SK-N-SH (cell line): ENCODE measurements at regions not wholly inside any gene's neighbourhood (a gene's known extent, or its start where the extent isn't known, plus 50 kb on each side); places are given as distances from the start of the nearest gene placed in this dataset.

ENCODE experiments used
- CTCF ChIA-PET: fragments of 300-600, 350-600 bp; formaldehyde crosslinking; extraction: SDS; loops from one replicate; lab custom pipeline; 2021; lab: Yijun Ruan, JAX
- POLR2A ChIA-PET: fragments of 350-600 bp; sonication (Branson Sonifier 250); formaldehyde crosslinking; extraction: SDS; loops from one replicate; lab custom pipeline; 2020; ENCODE audit warnings: antibody characterized with exemption, inconsistent platforms; lab: Yijun Ruan, JAX
- DNase-seq: peaks from one replicate; pipeline ENCODE4 v3.0.0; 2012
- H2AFZ ChIP-seq: fragments of 200-600 bp; sonication (generic); 2 replicates; pipeline ENCODE4 v1.8.1; 2016; ENCODE audit warnings: antibody characterized with exemption, mild to moderate bottlenecking, low read depth
- H3F3A ChIP-seq: fragments of 200-600 bp; sonication (generic); replicated peaks from 2 replicates; pipeline ENCODE3; 2016; ENCODE audit warnings: antibody characterized with exemption, mild to moderate bottlenecking; ENCODE audit not compliant: insufficient read depth
- H3K27ac ChIP-seq, 2 experiments: fragments of 200-500 bp in 1 of 2; fragments of 200-600 bp in 1 of 2; sonication (Bioruptor generic) in 1 of 2; sonication (generic), shearing (Covaris generic) in 1 of 2; 2 replicates each; pipeline versions ENCODE4 v1.5.1 to v1.6.1; 2014 to 2016; ENCODE audit warnings: low read depth in 2 of 2, inconsistent platforms in 1 of 2, low read length in 1 of 2, mild to moderate bottlenecking in 1 of 2, mixed read lengths in 1 of 2
- H3K27me3 ChIP-seq: fragments of 200-600 bp; sonication (generic), shearing (Covaris generic); 2 replicates; pipeline ENCODE4 v1.6.1; 2016; ENCODE audit warnings: mixed run types; ENCODE audit not compliant: insufficient read depth
- H3K36me3 ChIP-seq, 2 experiments: fragments of 200-500 bp in 1 of 2; fragments of 200-600 bp in 1 of 2; sonication (Bioruptor generic) in 1 of 2; sonication (generic) in 1 of 2; replicated peaks in 1 of 2; 2 replicates each; pipeline versions ENCODE3 to v1.5.1; 2014 to 2016; ENCODE audit warnings: low read length in 1 of 2, mild to moderate bottlenecking in 1 of 2; ENCODE audit not compliant: insufficient read depth in 2 of 2, control insufficient read depth in 1 of 2
- H3K4me1 ChIP-seq, 2 experiments: fragments of 200-500 bp in 1 of 2; fragments of 200-600 bp in 1 of 2; sonication (Bioruptor generic) in 1 of 2; sonication (generic), shearing (Covaris generic) in 1 of 2; 2 replicates each; pipeline versions ENCODE4 v1.5.1 to v1.6.1; 2014 to 2016; ENCODE audit warnings: low read depth in 1 of 2, low read length in 1 of 2, mixed run types in 1 of 2; ENCODE audit not compliant: insufficient read depth in 2 of 2, control insufficient read depth in 1 of 2
- H3K4me2 ChIP-seq: fragments of 200-600 bp; sonication (generic), shearing (Covaris generic); 2 replicates; pipeline ENCODE4 v1.6.1; 2017; ENCODE audit warnings: mixed run types
- H3K4me3 ChIP-seq, 2 experiments: fragments of 200-500 bp in 1 of 2; fragments of 200-600 bp in 1 of 2; sonication (Bioruptor generic) in 1 of 2; sonication (generic), shearing (Covaris generic) in 1 of 2; 2 replicates each; pipeline versions ENCODE4 v1.5.1 to v1.8.1; 2014 to 2016; ENCODE audit warnings: low read depth in 2 of 2, inconsistent platforms in 1 of 2, low read length in 1 of 2, mild to moderate bottlenecking in 1 of 2, mixed read lengths in 1 of 2, moderate library complexity in 1 of 2
- H3K79me2 ChIP-seq: fragments of 200-600 bp; sonication (generic); 2 replicates; pipeline ENCODE4 v1.8.1; 2017; ENCODE audit warnings: mild to moderate bottlenecking; ENCODE audit not compliant: insufficient read depth
- H3K9ac ChIP-seq: fragments of 200-600 bp; sonication (generic); 2 replicates; pipeline ENCODE4 v1.6.1; 2017; ENCODE audit warnings: mixed run types
- H3K9me2 ChIP-seq: fragments of 200-600 bp; sonication (generic); 2 replicates; pipeline ENCODE4 v1.6.1; 2017; ENCODE audit warnings: mixed run types
- H3K9me3 ChIP-seq: fragments of 200-600 bp; sonication (generic); 2 replicates; pipeline ENCODE4 v1.6.1; 2017; ENCODE audit warnings: mixed run types, mild to moderate bottlenecking, moderate library complexity
- H4K20me1 ChIP-seq: fragments of 200-600 bp; sonication (generic); 2 replicates; pipeline ENCODE4 v1.6.1; 2017; ENCODE audit warnings: mild to moderate bottlenecking, mixed run types; ENCODE audit not compliant: insufficient read depth
- CHD2 ChIP-seq: fragments of 150-350 bp; IDR thresholded peaks from 2 replicates; pipeline ENCODE4 v1.6.1; 2018; ENCODE audit warnings: low read length; ENCODE audit not compliant: partially characterized antibody
- ELF1 ChIP-seq: IDR thresholded peaks from 2 replicates; pipeline ENCODE4 v1.4.0; 2012
- EZH2phosphoT487 ChIP-seq: fragments of 200-600 bp; sonication (generic); IDR thresholded peaks from 2 replicates; pipeline ENCODE4 v1.6.1; 2017; ENCODE audit warnings: low read depth, mixed run types, mild to moderate bottlenecking, antibody characterized with exemption, moderate library complexity, borderline replicate concordance
- FOSL2 ChIP-seq: IDR thresholded peaks from 2 replicates; pipeline ENCODE4 v1.4.0; 2012; ENCODE audit warnings: low read depth, mild to moderate bottlenecking, moderate library complexity, borderline replicate concordance
- FOXJ3 ChIP-seq: sonication (generic); formaldehyde crosslinking; IDR thresholded peaks from 2 replicates; pipeline ENCODE4 v1.5.1; 2020; ENCODE audit warnings: mild to moderate bottlenecking, missing genetic modification reagents
- GABPA ChIP-seq: IDR thresholded peaks from 2 replicates; pipeline ENCODE4 v1.4.0; 2012; ENCODE audit warnings: low read depth, mild to moderate bottlenecking
- IRF3 ChIP-seq: fragments of 150-350 bp; IDR thresholded peaks from 2 replicates; pipeline ENCODE4 v1.6.1; 2016; ENCODE audit warnings: mild to moderate bottlenecking, low read depth, low read length
- JUND ChIP-seq: IDR thresholded peaks from 2 replicates; pipeline ENCODE4 v1.4.0; 2012
- MXI1 ChIP-seq: IDR thresholded peaks from 2 replicates; pipeline ENCODE4 v1.6.1; 2012; ENCODE audit warnings: mild to moderate bottlenecking, low read depth, low read length, improper control_type of control experiment
- NRF1 ChIP-seq: IDR thresholded peaks from 2 replicates; pipeline ENCODE4 v1.6.1; 2012; ENCODE audit warnings: low read depth, mild to moderate bottlenecking, low read length
- PBX3 ChIP-seq: IDR thresholded peaks from 2 replicates; pipeline ENCODE4; 2012
- POLR2AphosphoS5 ChIP-seq: IDR thresholded peaks from 2 replicates; pipeline ENCODE4 v1.6.1; 2012; ENCODE audit warnings: low read depth, low read length
- RFX5 ChIP-seq: IDR thresholded peaks from 2 replicates; pipeline ENCODE4 v1.6.1; 2012; ENCODE audit warnings: mild to moderate bottlenecking, improper control_type of control experiment, low read length
- SIN3A ChIP-seq: IDR thresholded peaks from 2 replicates; pipeline ENCODE4 v1.6.1; 2012; ENCODE audit warnings: low read depth, mild to moderate bottlenecking, low read length, moderate library complexity, borderline replicate concordance
- SMC3 ChIP-seq: IDR thresholded peaks from 2 replicates; pipeline ENCODE4 v1.6.1; 2012; ENCODE audit warnings: low read depth, low read length, improper control_type of control experiment
- TCF12 ChIP-seq: IDR thresholded peaks from 2 replicates; pipeline ENCODE4 v1.4.0; 2012
- TEAD4 ChIP-seq: IDR thresholded peaks from 2 replicates; pipeline ENCODE4 v1.4.0; 2012; ENCODE audit warnings: mild to moderate bottlenecking, borderline replicate concordance; ENCODE audit not compliant: insufficient read depth
- USF1 ChIP-seq: IDR thresholded peaks from 2 replicates; pipeline ENCODE4 v1.4.0; 2012; ENCODE audit warnings: low read depth, borderline replicate concordance
- USF2 ChIP-seq: fragments of 150-350 bp; IDR thresholded peaks from 2 replicates; pipeline ENCODE4 v1.6.1; 2017; ENCODE audit warnings: antibody characterized with exemption, low read length, low read depth, borderline replicate concordance
- WGBS: methylation state at CpG from one replicate; pipeline ENCODE4 v1.1.6; 2017; ENCODE audit warnings: low lambda C conversion rate; 5-methylcytosine and 5-hydroxymethylcytosine counted together

- Histone ChIP-seq H4K20me1 (no peaks in the 10 kb centered on the region), H3K4me2 (no peak overlapping the region), H3K27me3 (peaks cover 38% of the 10 kb centered on the region; the same call in 1 of the 2 replicates), H3K79me2 (no peaks in the 10 kb centered on the region), H3K9ac (no peak overlapping the region), H3K4me1 (no peaks in the 10 kb centered on the region), H3K4me3 (no peak overlapping the region), H3K9me3 (no peaks in the 10 kb centered on the region), H3F3A (no peaks in the 10 kb centered on the region), H3K36me3 (no peaks in the 10 kb centered on the region), H3K27ac (no peak overlapping the region), H3K9me2 (no peaks in the 10 kb centered on the region), H2AFZ (no peak overlapping the region)
- ChIA-PET CTCF (interaction anchor here (0.7 kb wide), 1 partner anchor 196 kb away, joined by 3 read pairs; no protein-coding TSS in a partner anchor), POLR2A (interaction anchor here (0.7 kb wide), 1 partner anchor 172 kb away, joined by 3 read pairs; no protein-coding TSS in a partner anchor)
- 22% methylated on average over 22 of the region's 22 CpGs for WGBS
- DNase-seq = no peak
- TF ChIP-seq NRF1 (no peak), EZH2phosphoT487 (no peak), JUND (no peak), ELF1 (no peak), TEAD4 (no peak), RFX5 (no peak), CHD2 (no peak), POLR2AphosphoS5 (no peak), MXI1 (no peak), USF1 (no peak), FOSL2 (no peak), SMC3 (no peak), USF2 (no peak)
Measured at GRCh38 chr18:78908462-78909260, 71.0 kb upstream of the SALL3 start.

- Histone ChIP-seq H3K9ac (no peak overlapping the region), H3K9me3 (no peaks in the 10 kb centered on the region), H3K9me2 (no peaks in the 10 kb centered on the region), H2AFZ (no peak overlapping the region), H4K20me1 (no peaks in the 10 kb centered on the region), H3K4me3 (no peak overlapping the region)
- DNase-seq = no peak
- TF ChIP-seq GABPA = no peak
- no peak for TF ChIP-seq FOXJ3
- TF ChIP-seq NRF1 = no peak
- no peak for TF ChIP-seq IRF3
- TF ChIP-seq TCF12 = no peak
- TF ChIP-seq SMC3 = no peak
- no peak for TF ChIP-seq EZH2phosphoT487
- no peak for TF ChIP-seq PBX3
- TF ChIP-seq SIN3A = no peak
- TF ChIP-seq JUND = no peak
- TF ChIP-seq, all 33 proteins: peak for 0
- POLR2A ChIA-PET = no interaction called here
- no peak overlapping the region for H3K27ac ChIP-seq
- H3K79me2 ChIP-seq = no peaks in the 10 kb centered on the region
- CTCF ChIA-PET = no interaction called here
- no peaks in the 10 kb centered on the region for H3K36me3 ChIP-seq
- WGBS = 0% methylated on average over 1 of the region's 1 CpG
- no peak overlapping the region for H3K4me2 ChIP-seq
- H3K4me1 ChIP-seq = no peaks in the 10 kb centered on the region
- no peaks in the 10 kb centered on the region for H3F3A ChIP-seq
- H3K27me3 ChIP-seq = peaks cover 40% of the 10 kb centered on the region; the same call in 1 of the 2 replicates
Measured at GRCh38 chr18:78911751-78912283, 67.8 kb upstream of the SALL3 start.
